Sigmoid colon (tissue), 6 donors: ENCODE measurements at regions not wholly inside any gene's neighbourhood (a gene's known extent, or its start where the extent isn't known, plus 50 kb on each side); places are given as distances from the start of the nearest gene placed in this dataset.

Experiments
- DNase-seq: peaks from one replicate; pipeline ENCODE4 v3.0.0-alpha.2; 2019
- H3K27ac ChIP-seq, 4 donors: fragments of 200-600 bp; sonication (generic); one replicate each; pipeline ENCODE4 v1.5.1; 2016 to 2019; ENCODE audit warnings: mild to moderate bottlenecking in 1 of 4
- H3K27me3 ChIP-seq, 3 donors: fragments of 200-600 bp; sonication (generic); one replicate each; pipeline ENCODE4 v1.5.1; 2019; ENCODE audit warnings: mild to moderate bottlenecking in 1 of 3
- H3K36me3 ChIP-seq, 4 donors: fragments of 200-600 bp; sonication (generic); one replicate each; pipeline ENCODE4 v1.5.1; 2016 to 2019
- H3K4me1 ChIP-seq, 4 donors: fragments of 200-600 bp; sonication (generic); one replicate each; pipeline ENCODE4 v1.5.1; 2017 to 2019
- H3K4me3 ChIP-seq, 4 donors: fragments of 200-600 bp; sonication (generic); one replicate each; pipeline ENCODE4 v1.5.1; 2017 to 2019; ENCODE audit warnings: mild to moderate bottlenecking in 2 of 4, moderate library complexity in 1 of 4
- H3K9me3 ChIP-seq, 4 donors: fragments of 200-600 bp in 3 of 4; sonication (generic) in 3 of 4; one replicate each; pipeline versions ENCODE4 v1.5.1 to v1.6.1; 2013 to 2019
- CTCF ChIP-seq, 4 experiments: fragments of 450-650 bp in 3 of 4; fragments of 200-600 bp in 1 of 4; IDR thresholded peaks; one replicate each; pipeline ENCODE4 v1.5.1; 2016 to 2019; ENCODE audit warnings: antibody characterized with exemption in 4 of 4, mild to moderate bottlenecking in 3 of 4, moderate library complexity in 2 of 4
- EP300 ChIP-seq, 4 donors: sonication (generic); formaldehyde crosslinking; IDR thresholded peaks; one replicate each; pipeline ENCODE4 v1.6.1; 2017; ENCODE audit warnings: antibody characterized with exemption in 4 of 4
- POLR2A ChIP-seq, 2 donors: fragments of 450-650 bp; IDR thresholded peaks; one replicate each; pipeline ENCODE4 v1.6.1; 2016; ENCODE audit warnings: antibody characterized with exemption in 2 of 2, mild to moderate bottlenecking in 2 of 2, moderate library complexity in 2 of 2
- POLR2AphosphoS5 ChIP-seq, 4 donors: sonication (generic); formaldehyde crosslinking; IDR thresholded peaks; one replicate each; pipeline ENCODE4 v1.6.1; 2017; ENCODE audit warnings: antibody characterized with exemption in 4 of 4
- WGBS, 2 donors: extraction: QIAGEN DNeasy Blood & Tissue Kit; methylation state at CpG; one replicate each; pipeline ENCODE4 v1.1.7; 2013; 5-methylcytosine and 5-hydroxymethylcytosine counted together
- intact Hi-C: fragments of 100-400 bp; cut with DNase I; formaldehyde crosslinking; loops from one replicate; pipeline ENCODE4 v1.15.1; 2023
- donor health status: healthy with polysubstance abuse.
- donor health status: healthy.

GRCh38 chr5:28896949-28897348 lies 1858.6 kb upstream of the CDH9 start:
- DNase-seq, result no peak
- no peaks in the 10 kb centered on the region for H3K9me3 ChIP-seq
- intact Hi-C loops, result no loop called here
- H3K27ac ChIP-seq, result no peak overlapping the region
- H3K4me1 ChIP-seq, result no peaks in the 10 kb centered on the region
- no peaks in the 10 kb centered on the region for H3K27me3 ChIP-seq
- TF ChIP-seq POLR2A (IDR thresholded peaks at IDR 0.05) (no peak), POLR2AphosphoS5 (IDR thresholded peaks at IDR 0.05) (no peak), EP300 (IDR thresholded peaks at IDR 0.05) (no peak), CTCF (IDR thresholded peaks at IDR 0.05) (no peak)
- no peak overlapping the region for H3K4me3 ChIP-seq
- no peaks in the 10 kb centered on the region for H3K36me3 ChIP-seq

- intact Hi-C loops, result no loop called here
- no peaks in the 10 kb centered on the region for H3K27me3 ChIP-seq
- no peaks in the 10 kb centered on the region for H3K4me1 ChIP-seq
- peaks cover 0 to 15% (median 2%) of the 10 kb centered on the region in 4 donors for H3K9me3 ChIP-seq
- DNase-seq, result no peak
- no peak for TF ChIP-seq CTCF (IDR thresholded peaks at IDR 0.05)
- TF ChIP-seq POLR2A (IDR thresholded peaks at IDR 0.05), result no peak
- no peak for TF ChIP-seq POLR2AphosphoS5 (IDR thresholded peaks at IDR 0.05)
- TF ChIP-seq EP300 (IDR thresholded peaks at IDR 0.05), result no peak
- H3K36me3 ChIP-seq, result no peaks in the 10 kb centered on the region
- H3K4me3 ChIP-seq, result no peak overlapping the region
- WGBS, 2 donors, result 65 to 72% methylated on average over 1 of the region's 1 CpG
- H3K27ac ChIP-seq, result no peak overlapping the region
These were observed 1842.5 kb upstream of the CDH9 start for GRCh38 chr5:28880936-28881335.

- intact Hi-C loops, result no loop called here
- Histone ChIP-seq H3K4me1 (no peaks in the 10 kb centered on the region), H3K9me3 (peaks cover 0 to 3% (median 1%) of the 10 kb centered on the region in 4 donors), H3K27ac (no peak overlapping the region), H3K4me3 (no peak overlapping the region), H3K27me3 (no peaks in the 10 kb centered on the region), H3K36me3 (no peaks in the 10 kb centered on the region)
- TF ChIP-seq POLR2A (IDR thresholded peaks at IDR 0.05), result no peak
- no peak for TF ChIP-seq EP300 (IDR thresholded peaks at IDR 0.05)
- TF ChIP-seq POLR2AphosphoS5 (IDR thresholded peaks at IDR 0.05), result no peak
- TF ChIP-seq CTCF (IDR thresholded peaks at IDR 0.05), result no peak
- DNase-seq, result no peak
These were observed 1838.7 kb upstream of the CDH9 start for GRCh38 chr5:28877050-28877449.

- Histone ChIP-seq H3K4me3 (no peak overlapping the region), H3K27me3 (no peaks in the 10 kb centered on the region), H3K9me3 (no peaks in the 10 kb centered on the region), H3K4me1 (no peaks in the 10 kb centered on the region), H3K27ac (no peak overlapping the region), H3K36me3 (no peaks in the 10 kb centered on the region)
- no peak for TF ChIP-seq CTCF (IDR thresholded peaks at IDR 0.05)
- no peak for TF ChIP-seq POLR2A (IDR thresholded peaks at IDR 0.05)
- TF ChIP-seq EP300 (IDR thresholded peaks at IDR 0.05), result no peak
- no peak for TF ChIP-seq POLR2AphosphoS5 (IDR thresholded peaks at IDR 0.05)
- 19 to 81% methylated on average over 2 of the region's 2 CpGs for WGBS, 2 donors
- DNase-seq, result no peak
- intact Hi-C loops, result no loop called here
These were observed 1825.6 kb upstream of the CDH9 start for GRCh38 chr5:28864006-28864405.

GRCh38 chr5:28862860-28863196 lies 1824.4 kb upstream of the CDH9 start:
- intact Hi-C loops, result no loop called here
- WGBS, 2 donors, result 18 to 53% methylated on average over 1 of the region's 1 CpG
- DNase-seq, result no peak
- no peak overlapping the region for H3K4me3 ChIP-seq
- H3K27ac ChIP-seq, result no peak overlapping the region
- H3K27me3 ChIP-seq, result no peaks in the 10 kb centered on the region
- TF ChIP-seq EP300 (IDR thresholded peaks at IDR 0.05), result no peak
- TF ChIP-seq POLR2AphosphoS5 (IDR thresholded peaks at IDR 0.05), result no peak
- no peak for TF ChIP-seq POLR2A (IDR thresholded peaks at IDR 0.05)
- TF ChIP-seq CTCF (IDR thresholded peaks at IDR 0.05), result no peak
- H3K36me3 ChIP-seq, result no peaks in the 10 kb centered on the region
- H3K9me3 ChIP-seq, result no peaks in the 10 kb centered on the region
- H3K4me1 ChIP-seq, result no peaks in the 10 kb centered on the region
